HG02623 (cell line): ENCODE measurements at regions not wholly inside any gene's neighbourhood (a gene's known extent, or its start where the extent isn't known, plus 50 kb on each side); places are given as distances from the start of the nearest gene placed in this dataset.
"Not testable (repeated sequence)": the region's sequence is repeated elsewhere in the genome, so short reads cannot be mapped to it uniquely, and the experiment has no call there.

Experiments used
- ATAC-seq: cut with Tn5 transposase; IDR thresholded peaks from one replicate; pipeline ENCODE4 v1.9.1; 2021; ENCODE audit warnings: moderate library complexity; ENCODE audit not compliant: unreplicated experiment

- not testable (repeated sequence) for ATAC-seq
Measured at GRCh38 chr15:21024235-21024987, 158.3 kb upstream of the POTEB2 start.

GRCh38 chr15:21018176-21018575 lies 152.1 kb upstream of the POTEB2 start:
- ATAC-seq: not testable (repeated sequence)

DNA sequence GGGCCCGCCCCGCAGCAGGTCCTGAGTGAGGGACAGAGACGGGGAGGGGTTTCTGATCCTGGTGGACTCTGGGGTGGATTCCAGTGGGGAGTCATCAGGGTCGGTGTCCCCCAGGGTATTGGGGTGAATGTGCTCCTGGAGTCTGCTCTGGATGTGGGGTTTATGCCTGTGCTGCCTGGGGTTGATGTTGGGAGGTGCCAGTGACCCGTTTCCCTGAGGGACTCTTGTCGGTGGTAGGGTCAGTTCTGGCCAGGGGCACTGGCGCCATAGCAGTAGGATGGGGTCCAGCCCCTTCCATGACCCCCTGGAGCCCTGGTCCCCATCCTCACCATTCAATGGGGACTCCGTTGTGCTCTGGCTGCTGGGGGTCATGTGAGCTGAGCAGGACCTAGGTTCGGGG lies 151.2 kb upstream of the POTEB2 start:
- ATAC-seq: not testable (repeated sequence)

DNA sequence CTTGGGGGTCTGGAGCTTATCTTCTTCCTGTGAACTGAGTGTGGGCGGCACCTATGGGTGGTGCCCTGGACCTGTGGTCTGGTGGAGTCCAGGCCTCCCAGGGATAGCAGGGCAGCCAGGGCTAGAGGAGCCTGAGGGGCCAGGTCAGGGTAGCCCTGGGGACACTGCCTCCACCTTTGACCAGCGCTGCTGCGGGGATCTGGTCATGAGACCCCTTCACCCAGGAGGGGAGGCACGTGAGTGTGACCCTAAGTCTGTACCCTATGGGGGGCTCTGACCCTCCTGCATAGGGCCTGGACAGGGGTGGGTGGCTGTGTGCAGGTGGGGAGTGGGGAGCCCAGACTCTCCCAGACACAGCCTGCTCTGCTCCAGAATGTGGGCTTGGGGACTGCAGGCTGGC lies 150.5 kb upstream of the POTEB2 start:
- ATAC-seq: not testable (repeated sequence)

- not testable (repeated sequence) for ATAC-seq
Measured at GRCh38 chr15:21015171-21015570, 149.1 kb upstream of the POTEB2 start.

DNA sequence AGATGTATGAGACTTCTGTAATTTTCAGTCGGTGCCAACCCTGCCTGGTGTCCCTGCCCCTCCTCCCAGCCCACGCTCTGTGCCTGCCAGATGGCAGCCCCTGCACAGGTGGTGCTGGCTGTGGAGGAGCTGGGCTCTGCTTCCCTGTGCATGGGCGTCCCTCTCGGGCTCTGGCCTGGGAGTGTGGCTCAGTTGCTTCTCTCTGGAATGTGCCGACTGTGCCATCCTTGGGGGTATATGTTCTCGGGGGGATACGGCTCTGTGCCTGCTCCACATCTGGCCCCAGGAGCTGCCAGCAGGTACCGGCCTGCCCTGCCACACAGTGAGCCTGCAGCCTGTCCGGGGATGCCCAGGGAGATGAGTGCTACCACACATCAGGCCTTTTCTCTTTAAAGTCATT lies 147.2 kb upstream of the POTEB2 start:
- not testable (repeated sequence) for ATAC-seq

- not testable (repeated sequence) for ATAC-seq
Measured at GRCh38 chr15:21009651-21010050, 143.5 kb upstream of the POTEB2 start.

- not testable (repeated sequence) for ATAC-seq
Measured at GRCh38 chr15:21003459-21003858, 137.3 kb upstream of the POTEB2 start.

DNA sequence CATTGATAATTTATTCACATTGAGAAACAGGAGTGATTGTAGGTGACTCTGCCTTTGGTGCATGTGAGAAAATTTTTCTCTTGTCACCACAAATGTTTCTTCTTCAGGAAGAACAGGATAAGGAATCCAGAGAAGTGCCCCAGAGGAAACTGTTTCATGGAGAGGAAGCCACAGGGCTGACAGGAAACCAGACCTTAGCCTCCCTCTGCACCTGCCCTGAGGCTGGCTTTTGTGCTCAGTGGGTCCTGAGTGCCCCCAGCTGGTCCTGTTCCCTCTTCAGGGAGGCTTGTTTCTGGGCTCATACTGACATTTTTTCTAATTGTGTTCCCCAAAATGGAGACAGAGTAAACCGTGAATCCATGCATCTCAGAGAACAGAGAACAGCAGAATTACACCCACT lies 135.8 kb upstream of the POTEB2 start:
- not testable (repeated sequence) for ATAC-seq

GRCh38 chr15:20991691-20992090 lies 125.6 kb upstream of the POTEB2 start:
- not testable (repeated sequence) for ATAC-seq

DNA sequence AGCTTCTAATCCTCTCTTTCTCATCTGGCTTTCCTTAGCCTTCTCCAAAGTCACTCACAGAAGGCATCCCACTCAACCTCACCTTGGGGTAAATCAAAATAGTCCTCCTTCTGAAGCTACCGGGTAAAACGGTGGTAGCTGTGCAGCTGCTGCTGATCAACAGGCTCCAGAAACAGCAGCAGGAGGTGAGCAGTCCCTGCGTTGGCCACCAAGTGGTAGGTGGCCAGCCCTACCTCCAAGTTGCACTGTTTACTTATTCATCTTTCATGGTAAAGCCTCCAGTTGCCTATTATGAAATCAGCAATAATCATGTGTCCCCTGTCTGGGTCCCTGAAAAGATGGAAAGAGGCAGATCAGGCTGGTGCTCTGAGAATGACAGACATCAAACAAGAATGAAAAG lies 125.1 kb upstream of the POTEB2 start:
- not testable (repeated sequence) for ATAC-seq

- ATAC-seq: not testable (repeated sequence)
Measured at GRCh38 chr15:20986775-20987174, 120.7 kb upstream of the POTEB2 start.

DNA sequence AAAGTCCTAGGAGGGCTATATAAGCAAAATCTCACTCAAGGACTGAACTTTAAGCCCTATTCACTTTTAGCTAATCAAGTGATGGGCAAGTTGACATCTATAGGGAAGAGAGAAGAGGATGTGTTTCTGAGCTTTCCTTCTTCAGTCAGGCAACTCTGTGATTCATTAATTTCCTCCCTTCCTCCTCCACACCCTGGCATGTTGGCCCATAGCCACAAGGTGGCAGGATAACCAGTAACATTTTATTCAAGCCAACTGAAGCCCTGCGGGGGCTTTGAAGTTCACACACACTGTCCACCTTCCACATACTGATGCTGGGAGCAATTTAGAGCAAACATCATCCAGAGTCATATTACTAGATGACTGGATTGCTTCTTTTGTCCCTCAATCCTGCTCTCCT lies 111.9 kb upstream of the POTEB2 start:
- ATAC-seq: peak; percentile 88

- ATAC-seq: not testable (repeated sequence)
Measured at GRCh38 chr15:20972762-20973161, 106.6 kb upstream of the POTEB2 start.

DNA sequence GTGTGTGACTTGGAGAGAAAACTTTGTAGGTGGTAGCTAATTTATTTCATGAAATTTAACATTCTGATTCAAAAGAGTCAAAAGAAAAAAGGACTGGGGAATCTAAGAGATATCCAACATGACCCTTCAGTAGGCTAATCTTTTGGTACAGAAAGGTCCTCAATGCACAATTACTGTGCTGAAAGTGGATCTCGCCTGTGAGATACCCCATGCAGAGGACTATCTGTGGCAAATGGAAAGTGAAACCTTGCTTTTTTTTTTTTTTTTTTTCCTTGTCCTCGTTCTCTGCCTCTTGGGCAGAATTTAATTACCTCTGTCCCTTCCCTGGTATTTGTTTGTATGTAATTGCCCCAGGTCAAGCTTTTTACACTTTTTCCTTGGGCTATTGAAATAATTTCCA lies 93.2 kb upstream of the POTEB2 start:
- not testable (repeated sequence) for ATAC-seq

- not testable (repeated sequence) for ATAC-seq
Measured at GRCh38 chr15:20929322-20929721, 63.2 kb upstream of the POTEB2 start.
